ENCODE measurements at regions not wholly inside any gene's neighbourhood (a gene's known extent, or its start where the extent isn't known, plus 50 kb on each side); places are given as distances from the start of the nearest gene placed in this dataset.

GRCh38 chr10:84005403-84005802 lies 133.9 kb upstream of the GHITM start:
- Histone ChIP-seq H3K4ac (ENCODE audit: low read depth, low read length) (no peak overlapping the region), H4K8ac (ENCODE audit: low read depth, low read length) (no peak overlapping the region), H4K12ac (ENCODE audit: low read depth, low read length) (no peak overlapping the region), H3K18ac (ENCODE audit: low read length) (no peak overlapping the region), H3K4me1 (ENCODE audit: control insufficient read depth in 1 of 2, insufficient read depth in 2 of 2, low read length in 2 of 2) (no peaks in the 10 kb centered on the region), H3K79me1 (ENCODE audit: low read length) (no peaks in the 10 kb centered on the region), H3K79me2 (ENCODE audit: control insufficient read depth, insufficient read depth, low read length, poor library complexity) (no peaks in the 10 kb centered on the region), H3K36me3 (ENCODE audit: control insufficient read depth in 1 of 2, insufficient read depth in 2 of 2, low read length in 2 of 2) (no peaks in the 10 kb centered on the region), H2AFZ (ENCODE audit: insufficient read depth, low read length, poor library complexity) (no peak overlapping the region), H3K9me3 (ENCODE audit: insufficient read depth, low read depth, low read length) (no peaks in the 10 kb centered on the region), H3K27me3 (ENCODE audit: insufficient read depth, low read length) (no peaks in the 10 kb centered on the region), H3K23ac (ENCODE audit: low read length) (no peak overlapping the region), H2BK12ac (ENCODE audit: low read length) (no peak overlapping the region), H3K4me3 (ENCODE audit: low read depth, low read length) (no peak overlapping the region), H2AK5ac (ENCODE audit: low read length) (no peak overlapping the region), H3K27ac (ENCODE audit: low read depth, low read length) (no peak overlapping the region), H4K91ac (ENCODE audit: low read depth, low read length) (no peak overlapping the region), H2BK5ac (ENCODE audit: low read depth, low read length, poor library complexity) (no peak overlapping the region), H3K14ac (ENCODE audit: low read length) (no peak overlapping the region), H2BK120ac (ENCODE audit: insufficient read depth, low read length, poor library complexity) (no peak overlapping the region), H3K4me2 (ENCODE audit: low read length) (no peak overlapping the region), H3K9ac (ENCODE audit: low read length) (no peak overlapping the region)
- DNase-seq = no peak
- WGBS (ENCODE audit: extremely low coverage, insufficient coverage, insufficient read length) = no CpG with 5 or more reads among the region's 3 CpGs

GRCh38 chr10:84007482-84007881 lies 131.8 kb upstream of the GHITM start:
- H3K14ac ChIP-seq (ENCODE audit: low read length) = no peak overlapping the region
- H4K8ac ChIP-seq (ENCODE audit: low read depth, low read length) = no peak overlapping the region
- H2BK12ac ChIP-seq (ENCODE audit: low read length) = no peak overlapping the region
- no peak overlapping the region for H2BK5ac ChIP-seq (ENCODE audit: low read depth, low read length, poor library complexity)
- no peak overlapping the region for H3K4ac ChIP-seq (ENCODE audit: low read depth, low read length)
- H3K79me2 ChIP-seq (ENCODE audit: control insufficient read depth, insufficient read depth, low read length, poor library complexity) = no peaks in the 10 kb centered on the region
- no peak overlapping the region for H4K12ac ChIP-seq (ENCODE audit: low read depth, low read length)
- no peak for DNase-seq
- no peak overlapping the region for H2AK5ac ChIP-seq (ENCODE audit: low read length)
- H3K27me3 ChIP-seq (ENCODE audit: insufficient read depth, low read length) = no peaks in the 10 kb centered on the region
- WGBS (ENCODE audit: extremely low coverage, insufficient coverage, insufficient read length) = no CpG with 5 or more reads among the region's 5 CpGs
- no peak overlapping the region for H3K23ac ChIP-seq (ENCODE audit: low read length)
- H3K79me1 ChIP-seq (ENCODE audit: low read length) = no peaks in the 10 kb centered on the region
- H3K4me2 ChIP-seq (ENCODE audit: low read length) = no peak overlapping the region
- H3K4me1 ChIP-seq (ENCODE audit: control insufficient read depth in 1 of 2, insufficient read depth in 2 of 2, low read length in 2 of 2) = no peaks in the 10 kb centered on the region
- peaks cover 2% of the 10 kb centered on the region for H3K9me3 ChIP-seq (ENCODE audit: insufficient read depth, low read depth, low read length)
- no peak overlapping the region for H3K9ac ChIP-seq (ENCODE audit: low read length)
- H2BK120ac ChIP-seq (ENCODE audit: insufficient read depth, low read length, poor library complexity) = no peak overlapping the region
- H2AFZ ChIP-seq (ENCODE audit: insufficient read depth, low read length, poor library complexity) = no peak overlapping the region
- no peak overlapping the region for H3K18ac ChIP-seq (ENCODE audit: low read length)
- H3K4me3 ChIP-seq (ENCODE audit: low read depth, low read length) = no peak overlapping the region
- no peak overlapping the region for H4K91ac ChIP-seq (ENCODE audit: low read depth, low read length)
- no peaks in the 10 kb centered on the region for H3K36me3 ChIP-seq (ENCODE audit: control insufficient read depth in 1 of 2, insufficient read depth in 2 of 2, low read length in 2 of 2)
- no peak overlapping the region for H3K27ac ChIP-seq (ENCODE audit: low read depth, low read length)

- H3K27ac ChIP-seq (ENCODE audit: low read depth, low read length) = no peak overlapping the region
- no peak overlapping the region for H3K18ac ChIP-seq (ENCODE audit: low read length)
- H3K14ac ChIP-seq (ENCODE audit: low read length) = no peak overlapping the region
- no peak overlapping the region for H2BK5ac ChIP-seq (ENCODE audit: low read depth, low read length, poor library complexity)
- no peak overlapping the region for H4K8ac ChIP-seq (ENCODE audit: low read depth, low read length)
- no peak overlapping the region for H4K91ac ChIP-seq (ENCODE audit: low read depth, low read length)
- WGBS (ENCODE audit: extremely low coverage, insufficient coverage, insufficient read length) = no CpG with 5 or more reads among the region's 3 CpGs
- H3K27me3 ChIP-seq (ENCODE audit: insufficient read depth, low read length) = no peaks in the 10 kb centered on the region
- H3K23ac ChIP-seq (ENCODE audit: low read length) = no peak overlapping the region
- no peak overlapping the region for H3K4me3 ChIP-seq (ENCODE audit: low read depth, low read length)
- H3K4me1 ChIP-seq (ENCODE audit: control insufficient read depth in 1 of 2, insufficient read depth in 2 of 2, low read length in 2 of 2) = no peaks in the 10 kb centered on the region
- H2BK120ac ChIP-seq (ENCODE audit: insufficient read depth, low read length, poor library complexity) = no peak overlapping the region
- H2AK5ac ChIP-seq (ENCODE audit: low read length) = no peak overlapping the region
- no peaks in the 10 kb centered on the region for H3K36me3 ChIP-seq (ENCODE audit: control insufficient read depth in 1 of 2, insufficient read depth in 2 of 2, low read length in 2 of 2)
- H3K9me3 ChIP-seq (ENCODE audit: insufficient read depth, low read depth, low read length) = peaks cover 2% of the 10 kb centered on the region
- H3K4me2 ChIP-seq (ENCODE audit: low read length) = no peak overlapping the region
- H2AFZ ChIP-seq (ENCODE audit: insufficient read depth, low read length, poor library complexity) = no peak overlapping the region
- no peak overlapping the region for H2BK12ac ChIP-seq (ENCODE audit: low read length)
- no peaks in the 10 kb centered on the region for H3K79me1 ChIP-seq (ENCODE audit: low read length)
- H3K9ac ChIP-seq (ENCODE audit: low read length) = no peak overlapping the region
- H3K4ac ChIP-seq (ENCODE audit: low read depth, low read length) = no peak overlapping the region
- H4K12ac ChIP-seq (ENCODE audit: low read depth, low read length) = no peak overlapping the region
- peak; percentile 18 to 42 for DNase-seq
- H3K79me2 ChIP-seq (ENCODE audit: control insufficient read depth, insufficient read depth, low read length, poor library complexity) = no peaks in the 10 kb centered on the region
Observed at GRCh38 chr10:84008878-84009277, 130.4 kb upstream of the GHITM start.

- Histone ChIP-seq H2BK5ac (ENCODE audit: low read depth, low read length, poor library complexity) (no peak overlapping the region), H3K14ac (ENCODE audit: low read length) (no peak overlapping the region), H3K79me2 (ENCODE audit: control insufficient read depth, insufficient read depth, low read length, poor library complexity) (no peaks in the 10 kb centered on the region), H4K12ac (ENCODE audit: low read depth, low read length) (no peak overlapping the region), H2AK5ac (ENCODE audit: low read length) (no peak overlapping the region), H3K4me2 (ENCODE audit: low read length) (no peak overlapping the region), H4K91ac (ENCODE audit: low read depth, low read length) (no peak overlapping the region), H3K27me3 (ENCODE audit: insufficient read depth, low read length) (peaks cover 2% of the 10 kb centered on the region), H3K4ac (ENCODE audit: low read depth, low read length) (no peak overlapping the region), H2AFZ (ENCODE audit: insufficient read depth, low read length, poor library complexity) (no peak overlapping the region), H3K27ac (ENCODE audit: low read depth, low read length) (no peak overlapping the region), H3K4me1 (ENCODE audit: control insufficient read depth in 1 of 2, insufficient read depth in 2 of 2, low read length in 2 of 2) (no peaks in the 10 kb centered on the region), H3K79me1 (ENCODE audit: low read length) (no peaks in the 10 kb centered on the region), H3K23ac (ENCODE audit: low read length) (no peak overlapping the region), H3K36me3 (ENCODE audit: control insufficient read depth in 1 of 2, insufficient read depth in 2 of 2, low read length in 2 of 2) (no peaks in the 10 kb centered on the region), H3K18ac (ENCODE audit: low read length) (no peak overlapping the region), H4K8ac (ENCODE audit: low read depth, low read length) (no peak overlapping the region), H3K9me3 (ENCODE audit: insufficient read depth, low read depth, low read length) (peaks cover 2% of the 10 kb centered on the region), H3K4me3 (ENCODE audit: low read depth, low read length) (no peak overlapping the region), H3K9ac (ENCODE audit: low read length) (no peak overlapping the region), H2BK12ac (ENCODE audit: low read length) (no peak overlapping the region), H2BK120ac (ENCODE audit: insufficient read depth, low read length, poor library complexity) (no peak overlapping the region)
- no peak for DNase-seq
- no CpG with 5 or more reads among the region's 2 CpGs for WGBS (ENCODE audit: extremely low coverage, insufficient coverage, insufficient read length)
Observed at GRCh38 chr10:84012431-84012830, 126.9 kb upstream of the GHITM start.
